HepG2 (cell line): ENCODE measurements at regions not wholly inside any gene's neighbourhood (a gene's known extent, or its start where the extent isn't known, plus 50 kb on each side); places are given as distances from the start of the nearest gene placed in this dataset.

Experiments used
- ATAC-seq: fragments of 200-7000 bp; cut with Tn5 transposase; 3 replicates; pipeline ENCODE4 v1.9.1; 2020; ENCODE audit warnings: mild to moderate bottlenecking, moderate library complexity
- BruUV-seq: library from RNA; stranded (reverse); fragments of 400-500 nt; replicated peaks from 2 replicates; lab custom pipeline; 2021; lab: Mats Ljungman, UMichigan
- CTCF ChIA-PET: fragments of 300-600 bp; formaldehyde crosslinking; extraction: SDS; loops from one replicate; lab custom pipeline; 2021; ENCODE audit warnings: low total read pairs, inconsistent platforms, low intra/inter-chr PET ratio; lab: Yijun Ruan, JAX
- POLR2A ChIA-PET: fragments of 350-600 bp; sonication (Branson Sonifier 250); formaldehyde crosslinking; loops from one replicate; lab custom pipeline; 2020; ENCODE audit warnings: antibody characterized with exemption, inconsistent platforms; lab: Yijun Ruan, JAX
- DNase-seq: peaks from one replicate; pipeline ENCODE4 v3.0.0-alpha.2; 2015; ENCODE audit warnings: low spot score
- FAIRE-seq: peaks from 3 replicates; lab custom pipeline; 2011; peaks lifted over from hg19 to GRCh38; lab: Jason Lieb, UNC
- H2AFZ ChIP-seq: one replicate; pipeline ENCODE4 v1.6.1; 2011; ENCODE audit warnings: low read length, inconsistent platforms
- H3K27ac ChIP-seq: fragments of 300-600 bp; 3 replicates; pipeline ENCODE4 v1.8.0; 2011; ENCODE audit warnings: mixed run types, mild to moderate bottlenecking, mixed read lengths, low read length, inconsistent platforms; ENCODE audit not compliant: insufficient read depth; ENCODE audit errors: extremely low read length
- H3K27me3 ChIP-seq, 2 experiments: fragments of 200-600 bp in 1 of 2; 2 replicates in 1 of 2; 3 replicates in 1 of 2; pipeline versions ENCODE4 v1.6.0 to v1.8.0; 2011; ENCODE audit warnings: low read length in 2 of 2, mild to moderate bottlenecking in 2 of 2, moderate library complexity in 2 of 2, inconsistent platforms in 1 of 2; ENCODE audit not compliant: insufficient read depth in 2 of 2, control insufficient read depth in 1 of 2
- H3K36me3 ChIP-seq, 2 experiments: fragments of 200-600 bp in 1 of 2; replicated peaks in 1 of 2; 2 replicates in 1 of 2; 3 replicates in 1 of 2; pipeline versions ENCODE4 v1.5.1 to v1.8.0; 2011; ENCODE audit warnings: low read length in 2 of 2, inconsistent platforms in 1 of 2; ENCODE audit not compliant: insufficient read depth in 2 of 2, control insufficient read depth in 1 of 2
- H3K4me1 ChIP-seq: 2 replicates; pipeline ENCODE4 v1.5.1; 2012; ENCODE audit warnings: low read length, inconsistent platforms; ENCODE audit not compliant: insufficient read depth
- H3K4me2 ChIP-seq: 2 replicates; pipeline ENCODE4 v1.6.0; 2011; ENCODE audit warnings: low read depth, low read length, inconsistent platforms
- H3K4me3 ChIP-seq, 3 experiments: fragments of 200-600 bp in 1 of 3; sonication (generic), shearing (Covaris generic) in 1 of 3; replicated peaks in 1 of 3; 2 replicates each; pipeline ENCODE4 v1.5.1; 2011 to 2016; ENCODE audit warnings: low read length in 3 of 3, inconsistent platforms in 2 of 3, low read depth in 2 of 3, mild to moderate bottlenecking in 2 of 3, control low read depth in 1 of 3, mixed read lengths in 1 of 3; ENCODE audit not compliant: insufficient read depth in 1 of 3
- H3K79me2 ChIP-seq: one replicate; pipeline ENCODE4 v1.6.1; 2011; ENCODE audit warnings: low read length, inconsistent platforms; ENCODE audit not compliant: insufficient read depth
- H3K9ac ChIP-seq: 2 replicates; pipeline ENCODE4 v1.6.0; 2011; ENCODE audit warnings: mild to moderate bottlenecking, low read depth, low read length, inconsistent platforms; ENCODE audit not compliant: insufficient read depth
- H3K9me3 ChIP-seq: 2 replicates; pipeline ENCODE4 v1.5.1; 2012; ENCODE audit warnings: mild to moderate bottlenecking, low read length
- H4K20me1 ChIP-seq: 2 replicates; pipeline ENCODE4 v1.6.0; 2011; ENCODE audit warnings: inconsistent platforms, mild to moderate bottlenecking, low read length, moderate library complexity; ENCODE audit not compliant: insufficient read depth
- CBX5 ChIP-seq: sonication (generic); formaldehyde crosslinking; IDR thresholded peaks from 2 replicates; pipeline ENCODE4 v1.4.0; 2020; ENCODE audit warnings: missing genetic modification reagents, borderline replicate concordance
- CERS6 ChIP-seq: sonication (generic); formaldehyde crosslinking; IDR thresholded peaks from 2 replicates; pipeline ENCODE4 v1.5.0; 2020; ENCODE audit warnings: missing genetic modification reagents
- GTF2F1 ChIP-seq: fragments of 150-350 bp; IDR thresholded peaks from 2 replicates; pipeline ENCODE4 v1.6.1; 2014; ENCODE audit warnings: low read length
- HDAC6 ChIP-seq: fragments of 200-600 bp; sonication (generic); IDR thresholded peaks from 2 replicates; pipeline ENCODE4 v1.7.0; 2017; ENCODE audit warnings: mild to moderate bottlenecking, antibody characterized with exemption, low read length, low read depth
- HNF4G ChIP-seq, 2 experiments: sonication (generic) in 1 of 2; formaldehyde crosslinking in 1 of 2; IDR thresholded peaks; 2 replicates each; pipeline versions ENCODE4 v1.4.0 to v1.6.1; 2011 to 2020; ENCODE audit warnings: borderline replicate concordance in 2 of 2, low read depth in 2 of 2, mild to moderate bottlenecking in 2 of 2, low read length in 1 of 2, missing genetic modification reagents in 1 of 2, moderate library complexity in 1 of 2
- MYC ChIP-seq: sonication (generic); formaldehyde crosslinking; IDR thresholded peaks from 2 replicates; pipeline ENCODE4 v1.9.0; 2021; ENCODE audit warnings: missing genetic modification reagents, borderline replicate concordance
- NFKBIZ ChIP-seq: IDR thresholded peaks from 2 replicates; pipeline ENCODE4 v1.6.1; 2018; ENCODE audit warnings: missing genetic modification reagents, missing compliant biosample characterization
- NKX3-1 ChIP-seq: sonication (generic); formaldehyde crosslinking; IDR thresholded peaks from 2 replicates; pipeline ENCODE4 v1.5.0; 2020; ENCODE audit warnings: missing genetic modification reagents
- NPAS2 ChIP-seq: sonication (generic); formaldehyde crosslinking; IDR thresholded peaks from 2 replicates; pipeline ENCODE4 v1.8.0; 2022; ENCODE audit warnings: mild to moderate bottlenecking, missing genetic modification reagents, borderline replicate concordance
- NRL ChIP-seq: sonication (generic); formaldehyde crosslinking; IDR thresholded peaks from 2 replicates; pipeline ENCODE4 v1.5.0; 2020; ENCODE audit warnings: missing genetic modification reagents, mild to moderate bottlenecking, moderate library complexity, borderline replicate concordance
- RELA ChIP-seq: sonication (generic); formaldehyde crosslinking; IDR thresholded peaks from 2 replicates; pipeline ENCODE4 v1.4.0; 2020; ENCODE audit warnings: missing genetic modification reagents
- SNAI1 ChIP-seq: sonication (generic); formaldehyde crosslinking; IDR thresholded peaks from 2 replicates; pipeline ENCODE4 v1.5.0; 2020; ENCODE audit warnings: mild to moderate bottlenecking, missing genetic modification reagents, borderline replicate concordance
- SPEN ChIP-seq: sonication (generic); formaldehyde crosslinking; IDR thresholded peaks from 2 replicates; pipeline ENCODE4 v1.5.1; 2020; ENCODE audit warnings: low read depth, mild to moderate bottlenecking, missing genetic modification reagents
- TFAP4 ChIP-seq: sonication (generic); IDR thresholded peaks from 2 replicates; pipeline ENCODE4 v1.6.1; 2016; ENCODE audit warnings: low read depth, borderline replicate concordance
- THAP8 ChIP-seq: sonication (generic); formaldehyde crosslinking; IDR thresholded peaks from 2 replicates; pipeline ENCODE4 v1.5.1; 2020; ENCODE audit warnings: missing genetic modification reagents, mild to moderate bottlenecking, borderline replicate concordance
- XBP1 ChIP-seq: sonication (generic); formaldehyde crosslinking; IDR thresholded peaks from 2 replicates; pipeline ENCODE4 v1.5.0; 2020; ENCODE audit warnings: missing genetic modification reagents
- ZNF143 ChIP-seq: sonication (generic); formaldehyde crosslinking; IDR thresholded peaks from 2 replicates; pipeline ENCODE4 v1.4.0; 2020; ENCODE audit warnings: missing genetic modification reagents
- ZNF296 ChIP-seq: sonication (generic); formaldehyde crosslinking; conservative IDR thresholded peaks from 2 replicates; pipeline ENCODE4 v1.5.0; 2020; ENCODE audit warnings: mild to moderate bottlenecking, missing genetic modification reagents
- ZNF367 ChIP-seq: sonication (generic); formaldehyde crosslinking; IDR thresholded peaks from 2 replicates; pipeline ENCODE4 v1.4.0; 2020; ENCODE audit warnings: missing genetic modification reagents, borderline replicate concordance
- ZNF550 ChIP-seq: sonication (generic); formaldehyde crosslinking; IDR thresholded peaks from 2 replicates; pipeline ENCODE4 v1.4.0; 2020; ENCODE audit warnings: mild to moderate bottlenecking, missing genetic modification reagents, borderline replicate concordance
- ZNF607 ChIP-seq: sonication (generic); formaldehyde crosslinking; IDR thresholded peaks from 2 replicates; pipeline ENCODE4 v1.5.1; 2020; ENCODE audit warnings: missing genetic modification reagents, mild to moderate bottlenecking, borderline replicate concordance
- ZNF784 ChIP-seq: sonication (generic); formaldehyde crosslinking; IDR thresholded peaks from 2 replicates; pipeline ENCODE4 v1.5.1; 2020; ENCODE audit warnings: missing genetic modification reagents, mild to moderate bottlenecking, borderline replicate concordance
- WGBS: methylation state at CpG from one replicate; pipeline ENCODE4 v1.1.6; 2017; ENCODE audit warnings: low lambda C conversion rate; 5-methylcytosine and 5-hydroxymethylcytosine counted together
- in situ Hi-C: cut with HindIII; loops from 2 replicates; pipeline ENCODE4 v1.10.0; 2017; ENCODE audit warnings: low pct_unique_long_range_greater_than_20kb; ENCODE audit not compliant: extremely low pct_ligation_motif_present
- intact Hi-C: fragments of 100-400 bp; cut with micrococcal nuclease; formaldehyde crosslinking; loops from one replicate; pipeline ENCODE4 v1.10.0; 2022; ENCODE audit not compliant: unreplicated experiment

- TF ChIP-seq CERS6 (no peak), MYC (CRISPR knock-in tag) (no peak), ZNF607 (no peak), TFAP4 (no peak), NFKBIZ (no peak), GTF2F1 (no peak)
Observed at GRCh38 chr18:68480196-68480595, 234.7 kb downstream of the TMX3 start (continued).

- H3K27ac ChIP-seq, result no peak overlapping the region
- no peaks in the 10 kb centered on the region for H3K27me3 ChIP-seq
- no peaks in the 10 kb centered on the region for H3K9me3 ChIP-seq
- ChIA-PET POLR2A (no interaction called here), CTCF (no interaction called here)
- H2AFZ ChIP-seq, result no peak overlapping the region
- no peaks in the 10 kb centered on the region for H3K79me2 ChIP-seq
- H3K4me2 ChIP-seq, result no peak overlapping the region
- no peak overlapping the region for H3K4me3 ChIP-seq
- in situ Hi-C loops (no loop called here), intact Hi-C loops (no loop called here)
- no TSS peak for BruUV-seq
- no peaks in the 10 kb centered on the region for H4K20me1 ChIP-seq
- no peak for DNase-seq
- 2% methylated on average over 2 of the region's 2 CpGs for WGBS
- no peak overlapping the region for H3K9ac ChIP-seq
- H3K36me3 ChIP-seq, result no peaks in the 10 kb centered on the region
- no peak for ATAC-seq
- no peaks in the 10 kb centered on the region for H3K4me1 ChIP-seq
- FAIRE-seq, result no peak
- no peak for TF ChIP-seq THAP8 (CRISPR knock-in tag)
- TF ChIP-seq XBP1 (CRISPR knock-in tag), result no peak
- no peak for TF ChIP-seq ZNF367 (CRISPR knock-in tag)
- TF ChIP-seq SPEN (CRISPR knock-in tag), result no peak
- TF ChIP-seq RELA (CRISPR knock-in tag), result no peak
- TF ChIP-seq NRL (CRISPR knock-in tag), result no peak
- no peak for TF ChIP-seq HNF4G (IDR thresholded peaks at IDR 0.05; ENCODE audit: borderline replicate concordance, low read depth, low read length)
- TF ChIP-seq HNF4G (CRISPR knock-in tag; IDR thresholded peaks at IDR 0.05; ENCODE audit: borderline replicate concordance, low read depth), result no peak
- TF ChIP-seq CBX5, result no peak
- TF ChIP-seq NPAS2, result no peak
- TF ChIP-seq ZNF550 (CRISPR knock-in tag), result no peak
- no peak for TF ChIP-seq ZNF296 (CRISPR knock-in tag)
- no peak for TF ChIP-seq SNAI1 (CRISPR knock-in tag)
- no peak for TF ChIP-seq HDAC6
- no peak for TF ChIP-seq NKX3-1 (CRISPR knock-in tag)
- no peak for TF ChIP-seq ZNF784 (CRISPR knock-in tag)
- no peak for TF ChIP-seq ZNF143 (CRISPR knock-in tag)
Observed at GRCh38 chr18:68478246-68478645, 236.7 kb downstream of the TMX3 start.
